ENCODE measurements at regions not wholly inside any gene's neighbourhood (a gene's known extent, or its start where the extent isn't known, plus 50 kb on each side); places are given as distances from the start of the nearest gene placed in this dataset.
"Not testable (repeated sequence)": the region's sequence is repeated elsewhere in the genome, so short reads cannot be mapped to it uniquely, and the experiment has no call there.

DNA sequence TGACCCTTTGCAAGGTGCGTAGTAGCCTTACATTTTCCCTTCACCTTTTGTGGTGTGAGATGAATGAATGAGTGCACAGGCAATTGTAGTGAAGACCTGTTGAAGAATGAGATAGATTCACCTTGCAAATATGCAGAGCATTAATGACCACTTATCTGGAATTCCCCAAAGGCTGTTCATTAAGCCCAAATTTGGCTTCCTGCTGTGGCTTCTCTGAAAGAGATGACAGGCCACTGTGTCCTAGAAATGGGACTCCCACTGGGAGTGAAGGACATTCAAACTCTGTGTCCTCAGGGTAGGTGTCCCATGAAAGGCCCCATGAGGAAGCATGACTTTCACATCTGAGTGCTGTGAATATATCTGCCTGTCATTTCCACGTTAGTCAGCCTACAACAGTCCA, 1821.8 kb upstream of the PIK3C3 start:
- FAIRE-seq: no peak
- DNase-seq (ENCODE audit: insufficient read length, low spot score): no peak

DNA sequence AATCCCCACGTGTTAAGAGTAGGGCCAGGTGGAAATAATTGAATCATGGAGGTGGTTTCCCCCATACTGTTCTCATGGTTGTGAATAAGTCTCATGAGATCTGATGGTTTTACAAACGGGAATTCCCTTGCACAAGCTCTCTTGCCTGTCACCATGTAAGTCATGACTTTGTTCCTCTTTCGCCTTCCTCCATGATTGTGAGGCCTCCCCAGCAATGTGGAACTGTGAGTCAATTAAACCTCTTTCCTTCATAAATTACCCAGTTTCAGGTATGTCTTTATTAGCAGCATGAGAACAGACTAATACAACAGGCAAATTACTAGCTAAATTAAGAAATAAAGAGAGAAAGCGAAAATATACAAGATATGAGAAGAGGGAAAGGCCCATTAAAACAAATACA, 1822.6 kb upstream of the PIK3C3 start:
- FAIRE-seq; DNase-seq (ENCODE audit: insufficient read length, low spot score): not testable (repeated sequence)

DNA sequence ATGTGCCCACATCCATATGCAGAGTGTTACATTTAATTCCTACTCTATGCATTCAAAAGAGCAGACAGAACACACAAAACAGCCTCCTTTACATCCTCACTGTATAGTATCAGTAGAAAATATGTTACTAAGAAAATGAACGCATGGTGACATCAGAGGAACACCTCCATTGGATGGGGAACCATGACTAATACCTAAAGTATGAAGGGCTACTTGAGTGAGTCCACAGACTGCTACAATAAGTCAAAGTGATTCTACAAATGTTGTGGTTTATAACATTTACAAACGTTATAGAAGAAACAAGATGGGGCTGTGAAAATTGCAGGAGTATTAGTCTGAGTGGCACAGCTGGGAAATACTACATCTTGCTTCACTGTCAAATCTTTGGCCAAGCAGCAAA, 1830.9 kb upstream of the PIK3C3 start:
- FAIRE-seq (no peak), DNase-seq (ENCODE audit: insufficient read length, low spot score) (no peak)

- DNase-seq (ENCODE audit: insufficient read length, low spot score) (no peak), FAIRE-seq (no peak)
Measured at GRCh38 chr18:40120796-40121391, 1834.1 kb upstream of the PIK3C3 start.

GRCh38 chr18:40120356-40120755, 1834.7 kb upstream of the PIK3C3 start:
- DNase-seq (ENCODE audit: insufficient read length, low spot score): no peak
- no peak for FAIRE-seq

GRCh38 chr18:40119581-40119980, 1835.5 kb upstream of the PIK3C3 start:
- not testable (repeated sequence) for DNase-seq (ENCODE audit: insufficient read length, low spot score); FAIRE-seq

DNA sequence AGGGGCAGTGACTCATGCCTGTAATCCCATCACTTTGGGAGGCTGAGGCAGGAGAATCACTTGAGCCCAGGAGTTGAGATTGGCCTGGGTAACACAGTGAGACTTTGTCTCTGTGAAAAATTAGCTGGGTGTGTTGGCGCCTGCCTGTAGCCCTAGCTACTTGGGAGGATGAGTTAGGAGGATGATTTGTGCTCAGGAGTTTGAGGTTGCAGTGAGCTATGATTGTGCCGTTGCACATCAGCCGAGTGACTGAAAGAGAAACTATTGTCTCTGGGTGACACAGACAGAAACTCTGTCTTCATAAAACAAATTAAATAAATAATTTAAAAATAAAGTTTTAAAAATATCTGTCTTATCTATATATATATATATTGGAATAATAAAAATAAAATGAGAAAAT, 1844.6 kb upstream of the PIK3C3 start:
- FAIRE-seq (no peak), DNase-seq (ENCODE audit: insufficient read length, low spot score) (no peak)

- no peak for DNase-seq (ENCODE audit: insufficient read length, low spot score)
- no peak for FAIRE-seq
Measured at GRCh38 chr18:40109252-40110049, 1845.6 kb upstream of the PIK3C3 start.

GRCh38 chr18:40108596-40108995, 1846.4 kb upstream of the PIK3C3 start:
- FAIRE-seq: no peak
- no peak for DNase-seq (ENCODE audit: insufficient read length, low spot score)

- no peak for FAIRE-seq
- no peak for DNase-seq (ENCODE audit: insufficient read length, low spot score)
Measured at GRCh38 chr18:40102903-40103302, 1852.1 kb upstream of the PIK3C3 start.

DNA sequence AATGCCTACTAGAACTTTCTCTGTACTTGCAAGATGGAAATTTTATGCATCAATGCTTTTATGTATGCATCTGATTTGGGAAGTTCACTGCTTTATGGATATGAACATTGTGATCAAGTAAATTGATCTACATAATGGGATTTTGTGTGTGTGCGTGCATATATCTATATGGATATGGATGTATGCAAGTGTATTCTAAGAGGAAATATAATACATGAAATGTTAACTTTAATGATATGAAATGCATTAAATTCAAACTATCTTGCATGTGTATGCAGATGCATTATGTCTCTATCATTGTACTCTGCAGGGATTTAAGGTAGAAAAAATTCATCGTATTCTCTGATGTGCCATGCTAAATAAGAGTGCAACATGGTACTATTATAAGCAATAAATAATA, 1855.4 kb upstream of the PIK3C3 start:
- FAIRE-seq: no peak
- no peak for DNase-seq (ENCODE audit: insufficient read length, low spot score)

- no peak for DNase-seq (ENCODE audit: insufficient read length, low spot score)
- FAIRE-seq: no peak
Measured at GRCh38 chr18:40096675-40097074, 1858.4 kb upstream of the PIK3C3 start.

DNA sequence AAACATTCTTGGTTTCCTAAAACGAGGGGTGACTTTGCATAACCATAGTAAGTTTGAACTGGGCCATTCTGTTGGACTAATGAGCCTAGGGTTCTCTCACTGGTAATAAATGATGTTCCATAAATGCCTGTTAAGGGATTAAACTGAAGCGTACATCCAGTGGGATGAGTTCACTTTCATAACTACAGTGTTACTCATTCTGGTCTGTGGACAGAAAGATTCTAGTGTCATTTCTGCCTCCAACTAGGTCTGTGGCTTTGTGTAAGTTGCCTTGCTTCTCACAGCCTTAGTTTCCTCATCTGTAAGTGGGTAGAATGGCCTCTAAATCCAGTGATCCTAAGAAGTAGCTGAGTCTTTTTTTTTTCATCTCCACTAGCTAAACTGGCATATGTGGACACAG, 1860.6 kb upstream of the PIK3C3 start:
- FAIRE-seq: no peak
- no peak for DNase-seq (ENCODE audit: insufficient read length, low spot score)

GRCh38 chr18:40088130-40088529, 1866.9 kb upstream of the PIK3C3 start:
- FAIRE-seq: no peak

DNA sequence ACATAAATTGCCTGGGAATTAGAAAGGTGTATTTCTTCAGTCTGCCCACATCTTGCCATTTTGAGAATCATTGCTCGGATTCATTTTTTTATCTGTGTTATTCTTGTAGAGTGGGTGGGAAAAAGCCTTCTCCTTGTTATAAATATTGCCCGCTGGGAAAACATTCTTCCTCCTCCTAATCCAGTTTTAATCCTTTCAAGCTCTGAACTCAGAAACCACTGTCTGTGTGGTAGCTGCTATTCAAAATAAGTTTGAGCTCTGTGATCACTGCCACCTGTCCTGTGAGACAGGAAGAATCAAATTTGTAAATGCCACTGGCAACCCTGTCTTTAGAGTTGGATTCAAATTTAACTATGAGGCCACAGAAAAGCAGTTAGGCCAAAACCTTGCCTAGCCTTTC, 1875.2 kb upstream of the PIK3C3 start:
- DNase-seq (ENCODE audit: insufficient read length, low spot score) (no peak), FAIRE-seq (no peak)

More at GRCh38 chr18:40088130-40088529, 1866.9 kb upstream of the PIK3C3 start:
- DNase-seq (ENCODE audit: insufficient read length, low spot score): no peak

GRCh38 chr18:40075616-40076015, 1879.4 kb upstream of the PIK3C3 start:
- no peak for FAIRE-seq
- no peak for DNase-seq (ENCODE audit: insufficient read length, low spot score)

DNA sequence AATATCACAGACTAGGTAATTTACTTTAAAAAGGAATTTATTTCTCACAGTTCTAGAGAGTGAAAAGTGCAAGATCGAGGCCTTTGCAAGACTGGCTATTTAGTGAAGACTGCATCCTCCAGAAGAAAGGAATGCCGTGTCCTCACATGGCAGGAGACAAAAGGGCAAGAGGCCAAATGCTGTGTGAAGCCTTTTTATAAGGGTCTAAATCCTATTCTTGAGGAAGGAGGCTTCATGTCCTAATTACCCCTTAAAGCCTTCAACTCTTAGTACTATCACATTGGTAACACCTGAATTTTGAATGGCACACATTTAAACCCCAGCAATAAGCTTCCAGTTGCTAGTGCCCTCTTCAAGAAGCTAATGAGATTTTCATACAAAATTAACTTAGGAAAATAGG, 1882.3 kb upstream of the PIK3C3 start:
- DNase-seq (ENCODE audit: insufficient read length, low spot score): no peak

GRCh38 chr18:40066368-40066767, 1888.7 kb upstream of the PIK3C3 start:
- DNase-seq (ENCODE audit: insufficient read length, low spot score): no peak
- FAIRE-seq: no peak

More for the DNA sequence above, 1882.3 kb upstream of the PIK3C3 start:
- FAIRE-seq: no peak

DNA sequence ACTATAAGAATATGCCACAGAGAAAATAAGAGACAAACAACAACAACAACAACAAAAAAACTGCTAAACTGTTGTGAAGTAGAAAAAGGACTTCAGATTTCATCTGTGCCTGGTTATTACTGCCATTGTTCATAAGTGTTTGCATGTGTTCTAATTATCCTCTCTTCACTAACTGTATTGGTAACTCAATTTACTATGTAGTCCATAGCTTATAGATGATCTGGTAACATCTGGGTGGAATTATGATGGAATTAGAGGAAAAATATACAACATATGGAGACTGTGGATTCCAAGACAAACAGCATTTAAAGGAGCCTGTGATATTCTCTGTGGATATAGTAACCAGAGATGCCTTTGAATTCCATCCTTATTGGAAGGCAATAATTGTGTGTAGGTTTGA, 1891.5 kb upstream of the PIK3C3 start:
- DNase-seq (ENCODE audit: insufficient read length, low spot score) (no peak), FAIRE-seq (no peak)

DNA sequence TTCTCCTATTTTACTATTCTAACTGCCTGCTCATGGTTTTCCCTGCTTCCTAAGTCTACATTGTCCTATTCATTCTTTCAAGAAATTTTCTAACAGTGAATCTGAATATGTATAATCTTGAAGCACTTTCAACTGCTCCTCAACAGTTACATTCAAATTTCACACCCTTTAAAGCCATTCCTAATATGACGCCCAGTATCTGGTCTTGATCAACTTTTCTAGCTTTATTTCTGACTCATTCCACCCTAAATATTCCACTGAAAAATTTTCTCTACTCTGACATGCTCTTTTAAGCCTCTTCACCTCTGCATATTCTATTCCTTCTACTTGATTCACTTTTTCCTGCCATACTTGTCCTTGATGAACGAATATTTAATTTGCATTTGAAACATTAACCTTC, 1893.9 kb upstream of the PIK3C3 start:
- FAIRE-seq (no peak), DNase-seq (ENCODE audit: insufficient read length, low spot score) (no peak)

DNA sequence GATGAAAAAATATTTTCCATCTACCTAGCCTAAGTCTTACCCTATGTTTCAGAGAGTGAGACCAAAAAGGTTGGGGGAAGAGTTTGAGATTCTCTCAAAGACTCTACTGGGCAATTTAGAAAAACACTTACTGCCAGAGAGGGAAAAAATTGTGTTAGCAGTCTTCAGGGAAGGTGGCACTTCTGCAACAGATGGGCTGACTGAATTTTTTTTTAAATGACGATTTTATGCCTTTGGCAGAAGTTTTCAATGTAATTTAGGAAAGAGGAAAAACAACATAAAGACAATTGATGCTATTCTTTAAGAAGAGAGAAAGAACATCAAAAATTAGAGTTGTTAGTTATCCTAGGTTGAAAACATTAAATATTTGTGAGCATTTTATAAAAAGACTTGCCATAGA, 1894.5 kb upstream of the PIK3C3 start:
- FAIRE-seq (no peak), DNase-seq (ENCODE audit: insufficient read length, low spot score) (no peak)

DNA sequence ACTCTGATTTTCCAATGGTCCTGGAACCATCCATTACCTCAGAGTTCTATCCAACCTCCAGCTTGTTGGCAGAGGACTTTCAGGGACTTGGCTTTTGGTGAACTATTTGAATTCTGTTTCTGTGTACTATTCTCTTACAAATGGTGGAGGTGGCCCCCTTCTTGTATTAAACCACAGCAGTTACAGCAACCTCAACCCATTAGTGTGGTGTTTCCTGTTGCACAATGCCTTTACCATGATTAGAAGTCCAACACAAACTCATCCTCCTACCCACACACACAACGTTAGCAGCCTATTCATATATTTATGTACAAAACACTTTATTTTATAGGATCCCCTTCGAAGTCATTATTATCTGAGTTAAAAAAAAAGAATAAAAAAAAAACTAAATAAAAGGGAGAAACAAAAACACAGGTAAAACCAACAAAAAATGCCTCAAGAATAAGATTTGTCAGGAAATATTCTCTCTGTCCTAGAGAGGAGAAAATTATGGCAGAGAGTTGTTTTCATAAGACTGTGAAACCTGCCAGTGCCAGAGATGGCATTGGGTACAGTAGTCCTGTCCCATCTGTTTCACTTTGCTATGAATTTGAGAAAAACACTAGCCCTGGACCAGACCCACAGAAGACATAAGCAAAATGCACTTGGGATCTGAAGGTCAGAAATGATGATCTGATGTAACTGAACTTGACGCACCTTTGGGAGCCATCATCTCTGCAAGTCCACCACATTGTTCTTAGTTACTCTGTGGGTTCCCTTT, 1896.0 kb upstream of the PIK3C3 start:
- DNase-seq (ENCODE audit: insufficient read length, low spot score) (no peak), FAIRE-seq (no peak)
